Anterior cingulate cortex (tissue), 58 donors: ENCODE measurements at regions not wholly inside any gene's neighbourhood (a gene's known extent, or its start where the extent isn't known, plus 50 kb on each side); places are given as distances from the start of the nearest gene placed in this dataset.
"Not testable (repeated sequence)": the region's sequence is repeated elsewhere in the genome, so short reads cannot be mapped to it uniquely, and the experiment has no call there.

Source experiments
- DNase-seq, 58 donors: peaks; one replicate each; lab custom pipeline; 2025; lab: John Stamatoyannopoulos, UW

GRCh38 chr9:86589730-86590129 lies 235.5 kb upstream of the TUT7 start:
- no peak for DNase-seq

- DNase-seq: no peak
Observed at GRCh38 chr9:86589273-86589672, 235.1 kb upstream of the TUT7 start.

GRCh38 chr9:86586144-86586494 lies 231.9 kb upstream of the TUT7 start:
- no peak for DNase-seq

DNA sequence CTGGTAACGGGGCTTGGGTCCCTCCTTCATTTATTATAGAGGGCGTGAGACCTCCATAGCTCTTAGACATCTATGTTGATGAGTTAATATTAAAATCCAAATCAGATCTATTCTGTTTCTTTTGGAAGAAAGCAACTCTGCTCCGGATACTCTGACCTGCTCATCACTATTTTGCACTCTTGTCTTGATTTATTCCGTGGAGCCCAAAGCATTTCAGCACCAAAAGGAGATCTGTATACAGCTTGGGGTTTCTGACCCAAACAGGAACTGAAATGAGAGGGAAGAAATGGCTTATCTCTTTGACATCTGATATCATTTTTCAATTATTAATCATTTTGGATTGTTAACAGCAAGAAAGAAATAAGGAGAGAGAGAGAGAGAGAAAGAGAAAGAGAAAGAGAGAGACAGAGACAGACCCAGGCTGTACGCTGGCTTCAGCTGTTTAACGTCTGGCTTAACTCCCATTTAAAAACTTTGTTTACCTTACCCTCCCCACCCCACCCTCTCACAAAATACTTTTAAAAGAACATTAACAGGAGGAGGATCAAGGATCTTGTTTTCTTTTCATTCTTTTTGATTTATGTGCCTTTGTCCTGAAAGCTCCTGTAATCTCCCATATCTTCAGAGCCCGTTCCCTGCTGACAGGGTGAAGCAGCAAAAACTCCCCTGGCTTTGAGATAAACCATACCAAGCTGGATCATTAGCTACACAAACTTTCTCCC lies 231.4 kb upstream of the TUT7 start:
- no peak for DNase-seq

DNA sequence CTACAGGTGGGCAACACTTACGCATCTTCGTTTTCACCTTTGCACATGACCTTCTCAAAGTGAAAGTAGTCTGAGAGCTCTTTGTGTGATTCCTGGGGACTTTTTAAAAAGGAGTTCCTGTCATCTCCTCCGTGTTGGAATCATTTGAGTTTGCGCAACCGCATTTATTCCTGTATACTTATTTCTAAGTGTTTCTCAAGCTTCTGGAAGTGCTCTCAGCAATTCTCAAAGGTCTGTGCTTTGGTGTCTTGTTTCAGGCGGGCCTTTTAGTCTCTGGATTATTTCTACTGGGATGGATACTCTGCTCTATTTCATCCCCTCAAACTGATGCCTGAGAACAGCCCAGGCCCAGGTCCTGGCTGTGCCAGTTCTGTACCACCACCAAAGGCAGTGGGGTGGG lies 226.5 kb upstream of the TUT7 start:
- no peak for DNase-seq

DNA sequence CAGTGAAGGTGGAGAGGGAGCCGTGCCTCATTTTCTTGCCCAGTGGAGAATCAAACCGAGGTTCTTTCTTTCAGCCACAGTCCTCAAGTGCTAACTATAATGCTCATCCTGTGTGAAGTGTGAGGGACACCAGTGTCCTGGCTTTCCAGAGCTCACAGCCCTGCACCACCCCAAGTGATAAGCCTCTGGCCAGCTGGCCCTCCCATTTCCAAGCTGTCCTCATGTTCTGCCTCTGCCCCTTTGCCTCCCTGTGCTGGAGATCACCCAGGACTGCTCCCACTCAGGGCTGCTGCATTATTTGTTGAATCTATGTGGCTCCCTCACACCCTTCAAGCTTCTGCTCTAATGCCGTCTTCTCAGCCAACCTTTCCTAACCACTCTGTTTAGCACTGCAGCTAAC lies 224.5 kb upstream of the TUT7 start:
- DNase-seq: no peak

GRCh38 chr9:86577420-86578333 lies 223.5 kb upstream of the TUT7 start:
- DNase-seq: no peak

DNA sequence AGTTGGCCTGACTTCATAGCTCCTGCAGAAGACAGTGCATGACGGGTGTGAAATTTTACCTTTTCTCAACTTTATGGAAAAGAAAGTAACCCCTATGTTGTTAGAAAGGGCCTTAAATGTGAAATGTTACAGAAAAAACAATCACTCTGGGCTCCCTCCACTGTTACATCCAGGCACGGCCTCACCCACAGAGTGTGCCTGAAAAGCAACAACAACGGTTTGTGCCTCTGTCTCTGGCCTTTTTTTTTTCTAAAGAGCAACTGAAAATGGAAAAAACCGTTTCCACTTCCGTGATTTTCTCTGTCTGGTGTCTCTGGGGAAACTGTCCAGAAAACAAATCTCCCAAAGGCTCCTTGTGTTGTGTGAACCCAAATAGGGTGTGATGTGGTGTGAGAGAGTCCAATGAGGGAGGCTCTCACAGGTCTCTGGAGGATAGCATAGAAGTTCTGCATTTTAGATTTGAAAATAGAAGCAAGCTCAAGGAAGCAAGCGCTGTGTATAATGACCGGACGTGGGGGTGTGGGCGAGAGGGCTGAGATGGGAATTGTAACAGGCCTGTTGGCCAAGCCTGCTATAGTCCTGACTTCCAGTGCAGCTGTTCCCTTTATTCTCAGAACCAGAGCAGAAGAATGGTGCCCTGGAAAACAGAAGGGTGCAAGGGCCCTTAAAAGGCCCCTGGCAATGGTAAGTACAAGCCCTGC lies 221.8 kb upstream of the TUT7 start:
- no peak for DNase-seq

DNA sequence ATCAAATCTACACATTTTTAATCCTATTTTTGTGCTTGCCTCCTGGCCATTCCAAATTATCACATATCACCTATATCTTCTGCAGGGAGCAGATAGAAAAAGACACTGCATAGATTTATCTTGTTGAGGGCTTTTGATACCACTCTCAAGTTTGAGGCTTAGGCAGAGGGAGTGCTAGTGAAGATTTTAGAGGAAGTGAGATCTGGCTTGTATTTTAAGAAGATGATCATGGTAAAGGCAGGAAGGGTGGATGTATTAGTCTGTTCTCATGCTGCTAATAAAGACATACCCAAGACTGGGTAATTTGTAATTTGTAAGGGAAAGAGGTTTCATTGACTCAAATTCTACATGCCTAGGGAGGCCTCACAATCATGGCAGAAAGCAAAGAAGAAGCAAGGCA lies 220.9 kb upstream of the TUT7 start:
- no peak for DNase-seq

- no peak for DNase-seq
Observed at GRCh38 chr9:86573886-86574285, 219.7 kb upstream of the TUT7 start.

- DNase-seq: no peak
Observed at GRCh38 chr9:86572904-86573303, 218.7 kb upstream of the TUT7 start.

DNA sequence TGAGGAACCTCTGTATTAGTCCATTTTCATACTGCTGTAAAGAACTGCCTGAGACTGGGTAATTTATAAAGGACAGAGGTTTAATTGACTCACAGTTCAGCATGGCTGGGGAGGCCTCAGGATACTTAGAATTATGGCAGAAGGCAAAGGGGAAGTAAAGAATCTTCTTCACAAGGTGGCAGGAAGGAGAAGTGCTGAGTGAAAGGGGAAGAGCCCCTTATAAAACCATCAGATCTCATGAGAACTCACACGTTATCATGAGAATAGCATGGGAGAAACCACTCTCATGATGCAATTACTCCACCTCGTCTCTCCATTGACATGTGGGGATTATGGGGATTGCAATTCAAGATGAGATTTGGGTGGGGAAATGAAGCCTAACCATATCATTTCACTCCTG lies 211.4 kb upstream of the TUT7 start:
- not testable (repeated sequence) for DNase-seq

- DNase-seq: no peak
Observed at GRCh38 chr9:86563936-86564335, 209.7 kb upstream of the TUT7 start.

GRCh38 chr9:86563350-86563749 lies 209.1 kb upstream of the TUT7 start:
- DNase-seq: no peak

GRCh38 chr9:86562691-86563090 lies 208.5 kb upstream of the TUT7 start:
- DNase-seq: no peak

DNA sequence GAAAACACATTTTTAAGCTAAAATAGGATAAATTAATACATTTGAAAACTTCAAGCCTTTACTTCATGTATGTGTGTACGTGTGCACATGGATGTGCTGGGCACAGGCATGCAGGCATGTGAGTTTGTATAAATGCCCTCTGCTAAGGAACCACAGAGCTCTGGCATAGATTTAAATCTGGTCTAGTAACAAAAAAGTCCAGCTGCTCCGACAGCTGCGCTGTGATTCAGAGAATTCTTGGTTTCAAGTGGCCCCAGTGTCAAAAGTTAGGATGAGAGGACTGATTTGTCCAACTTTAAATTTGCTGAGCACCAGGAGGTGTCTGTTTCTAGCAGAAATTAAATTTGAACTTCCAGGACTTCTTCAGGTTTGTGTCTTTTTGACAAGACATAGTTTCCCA lies 203.7 kb upstream of the TUT7 start:
- no peak for DNase-seq

DNA sequence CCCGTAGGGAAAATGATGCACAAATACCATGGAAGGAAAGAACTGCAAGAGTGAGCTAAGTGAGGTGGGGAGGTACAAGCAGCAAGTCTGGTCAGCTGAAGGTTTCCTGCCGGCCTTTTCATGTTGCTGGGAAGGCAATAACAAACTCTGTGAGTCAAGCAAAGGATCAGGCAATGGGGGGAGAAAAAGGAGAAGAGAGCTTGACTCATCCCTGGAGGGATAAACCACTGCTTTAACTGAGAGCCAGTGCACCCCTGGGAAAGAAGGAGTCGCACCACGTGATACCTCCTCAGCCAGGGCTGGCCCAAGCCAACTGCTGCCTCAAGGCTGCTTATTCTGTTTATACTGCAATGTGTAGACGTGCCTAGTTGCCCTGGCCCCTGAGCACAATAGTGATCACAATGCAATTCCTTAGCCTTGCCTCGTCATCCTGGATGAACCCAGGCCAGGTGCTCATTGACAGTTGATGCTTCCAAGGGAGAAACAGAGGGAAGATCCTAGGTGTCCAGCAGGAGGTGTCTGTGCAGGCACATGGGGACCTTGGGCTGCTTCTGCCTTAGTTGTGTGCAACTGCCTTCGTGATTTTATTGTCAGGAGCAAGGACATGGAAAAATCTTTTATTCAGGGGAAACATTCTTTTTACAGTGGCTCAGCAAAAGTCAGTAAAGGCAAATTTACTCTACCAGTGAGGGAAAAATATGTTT lies 203.0 kb upstream of the TUT7 start:
- DNase-seq: no peak

- no peak for DNase-seq
Observed at GRCh38 chr9:86555661-86556060, 201.5 kb upstream of the TUT7 start.

DNA sequence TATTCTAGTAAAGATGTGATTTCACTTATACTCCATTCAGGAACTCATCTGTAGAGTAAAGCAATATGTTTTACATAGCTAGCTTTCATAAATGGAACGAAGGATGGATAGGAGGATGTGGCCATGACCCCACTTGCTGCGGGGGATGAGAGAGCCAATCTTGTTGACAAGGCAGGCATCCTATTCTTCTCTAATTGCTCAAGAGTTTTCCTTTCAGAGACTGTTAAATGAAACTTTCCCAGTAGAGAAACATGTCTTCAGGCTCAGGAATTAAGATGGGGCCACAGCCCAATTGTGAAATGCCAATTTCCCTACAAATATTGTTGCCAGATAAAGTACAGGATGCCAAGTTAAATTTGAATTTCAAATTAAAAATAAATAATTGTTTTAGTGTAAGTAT lies 196.2 kb upstream of the TUT7 start:
- DNase-seq: no peak

DNA sequence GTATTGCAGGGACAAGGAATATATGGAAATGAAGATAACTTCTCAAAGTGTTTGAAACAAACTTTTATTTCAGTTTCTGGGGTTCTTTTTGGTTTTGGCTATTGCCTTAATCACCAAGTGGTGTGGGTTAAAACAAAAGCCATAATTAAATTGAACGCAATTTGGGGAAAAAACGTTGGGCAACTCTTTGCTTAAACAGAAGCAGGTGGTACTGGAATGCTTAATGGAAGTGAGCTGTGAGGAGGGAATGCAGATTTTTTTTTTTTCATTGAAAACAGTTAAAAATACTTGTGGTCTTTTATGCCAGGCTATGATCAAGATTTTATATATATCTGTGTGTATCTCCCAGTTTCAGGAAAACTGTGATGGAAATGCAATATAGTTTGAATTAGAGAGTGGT lies 195.7 kb upstream of the TUT7 start:
- DNase-seq: no peak

- no peak for DNase-seq
Observed at GRCh38 chr9:86549401-86549811, 195.2 kb upstream of the TUT7 start.
